HepG2 (cell line): ENCODE measurements at regions not wholly inside any gene's neighbourhood (a gene's known extent, or its start where the extent isn't known, plus 50 kb on each side); places are given as distances from the start of the nearest gene placed in this dataset.

Experiments used
- ATAC-seq: fragments of 200-7000 bp; cut with Tn5 transposase; 3 replicates; pipeline ENCODE4 v1.9.1; 2020; ENCODE audit warnings: mild to moderate bottlenecking, moderate library complexity
- BruUV-seq: library from RNA; stranded (reverse); fragments of 400-500 nt; replicated peaks from 2 replicates; lab custom pipeline; 2021; lab: Mats Ljungman, UMichigan
- CTCF ChIA-PET: fragments of 300-600 bp; formaldehyde crosslinking; extraction: SDS; loops from one replicate; lab custom pipeline; 2021; ENCODE audit warnings: low total read pairs, inconsistent platforms, low intra/inter-chr PET ratio; lab: Yijun Ruan, JAX
- POLR2A ChIA-PET: fragments of 350-600 bp; sonication (Branson Sonifier 250); formaldehyde crosslinking; loops from one replicate; lab custom pipeline; 2020; ENCODE audit warnings: antibody characterized with exemption, inconsistent platforms; lab: Yijun Ruan, JAX
- DNase-seq: peaks from one replicate; pipeline ENCODE4 v3.0.0-alpha.2; 2015; ENCODE audit warnings: low spot score
- FAIRE-seq: peaks from 3 replicates; lab custom pipeline; 2011; peaks lifted over from hg19 to GRCh38; lab: Jason Lieb, UNC
- H2AFZ ChIP-seq: one replicate; pipeline ENCODE4 v1.6.1; 2011; ENCODE audit warnings: low read length, inconsistent platforms
- H3K27ac ChIP-seq: fragments of 300-600 bp; 3 replicates; pipeline ENCODE4 v1.8.0; 2011; ENCODE audit warnings: mixed run types, mild to moderate bottlenecking, mixed read lengths, low read length, inconsistent platforms; ENCODE audit not compliant: insufficient read depth; ENCODE audit errors: extremely low read length
- H3K27me3 ChIP-seq, 2 experiments: fragments of 200-600 bp in 1 of 2; 2 replicates in 1 of 2; 3 replicates in 1 of 2; pipeline versions ENCODE4 v1.6.0 to v1.8.0; 2011; ENCODE audit warnings: low read length in 2 of 2, mild to moderate bottlenecking in 2 of 2, moderate library complexity in 2 of 2, inconsistent platforms in 1 of 2; ENCODE audit not compliant: insufficient read depth in 2 of 2, control insufficient read depth in 1 of 2
- H3K36me3 ChIP-seq, 2 experiments: fragments of 200-600 bp in 1 of 2; replicated peaks in 1 of 2; 2 replicates in 1 of 2; 3 replicates in 1 of 2; pipeline versions ENCODE4 v1.5.1 to v1.8.0; 2011; ENCODE audit warnings: low read length in 2 of 2, inconsistent platforms in 1 of 2; ENCODE audit not compliant: insufficient read depth in 2 of 2, control insufficient read depth in 1 of 2
- H3K4me1 ChIP-seq: 2 replicates; pipeline ENCODE4 v1.5.1; 2012; ENCODE audit warnings: low read length, inconsistent platforms; ENCODE audit not compliant: insufficient read depth
- H3K4me2 ChIP-seq: 2 replicates; pipeline ENCODE4 v1.6.0; 2011; ENCODE audit warnings: low read depth, low read length, inconsistent platforms
- H3K4me3 ChIP-seq, 3 experiments: fragments of 200-600 bp in 1 of 3; sonication (generic), shearing (Covaris generic) in 1 of 3; replicated peaks in 1 of 3; 2 replicates each; pipeline ENCODE4 v1.5.1; 2011 to 2016; ENCODE audit warnings: low read length in 3 of 3, inconsistent platforms in 2 of 3, low read depth in 2 of 3, mild to moderate bottlenecking in 2 of 3, control low read depth in 1 of 3, mixed read lengths in 1 of 3; ENCODE audit not compliant: insufficient read depth in 1 of 3
- H3K79me2 ChIP-seq: one replicate; pipeline ENCODE4 v1.6.1; 2011; ENCODE audit warnings: low read length, inconsistent platforms; ENCODE audit not compliant: insufficient read depth
- H3K9ac ChIP-seq: 2 replicates; pipeline ENCODE4 v1.6.0; 2011; ENCODE audit warnings: mild to moderate bottlenecking, low read depth, low read length, inconsistent platforms; ENCODE audit not compliant: insufficient read depth
- H3K9me3 ChIP-seq: 2 replicates; pipeline ENCODE4 v1.5.1; 2012; ENCODE audit warnings: mild to moderate bottlenecking, low read length
- H4K20me1 ChIP-seq: 2 replicates; pipeline ENCODE4 v1.6.0; 2011; ENCODE audit warnings: inconsistent platforms, mild to moderate bottlenecking, low read length, moderate library complexity; ENCODE audit not compliant: insufficient read depth
- ATRX ChIP-seq: sonication (generic); formaldehyde crosslinking; IDR thresholded peaks from 2 replicates; pipeline ENCODE4 v1.4.0; 2020; ENCODE audit warnings: missing genetic modification reagents, borderline replicate concordance
- MXD3 ChIP-seq: IDR thresholded peaks from 2 replicates; pipeline ENCODE4 v1.6.1; 2016; ENCODE audit warnings: mild to moderate bottlenecking, missing biosample characterization, missing genetic modification reagents
- MYC ChIP-seq: sonication (generic); formaldehyde crosslinking; IDR thresholded peaks from 2 replicates; pipeline ENCODE4 v1.9.0; 2021; ENCODE audit warnings: missing genetic modification reagents, borderline replicate concordance
- NFKBIZ ChIP-seq: IDR thresholded peaks from 2 replicates; pipeline ENCODE4 v1.6.1; 2018; ENCODE audit warnings: missing genetic modification reagents, missing compliant biosample characterization
- RBM39 ChIP-seq: fragments of 200-400 bp; formaldehyde crosslinking; IDR thresholded peaks from one replicate; pipeline ENCODE4 v1.6.1; 2018; ENCODE audit warnings: antibody characterized with exemption, mild to moderate bottlenecking, low read depth, low read length; ENCODE audit not compliant: poor library complexity, severe bottlenecking
- TSC22D2 ChIP-seq: sonication (generic); formaldehyde crosslinking; IDR thresholded peaks from 2 replicates; pipeline ENCODE4 v1.5.1; 2020; ENCODE audit warnings: missing genetic modification reagents, mild to moderate bottlenecking, borderline replicate concordance
- ZC3H13 ChIP-seq: sonication (generic); formaldehyde crosslinking; IDR thresholded peaks from 2 replicates; pipeline ENCODE4 v1.8.1; 2023; ENCODE audit warnings: mild to moderate bottlenecking, missing genetic modification reagents, moderate library complexity
- ZNF138 ChIP-seq: sonication (generic); formaldehyde crosslinking; IDR thresholded peaks from 2 replicates; pipeline ENCODE4 v1.5.0; 2020; ENCODE audit warnings: mild to moderate bottlenecking, low read depth, missing genetic modification reagents
- ZNF331 ChIP-seq: sonication (generic); formaldehyde crosslinking; IDR thresholded peaks from 2 replicates; pipeline ENCODE4 v1.4.0; 2020; ENCODE audit warnings: missing genetic modification reagents
- ZNF530 ChIP-seq: sonication (generic); formaldehyde crosslinking; IDR thresholded peaks from 2 replicates; pipeline ENCODE4 v1.5.0; 2020; ENCODE audit warnings: low read depth, mild to moderate bottlenecking, missing genetic modification reagents
- ZNF747 ChIP-seq: sonication (generic); formaldehyde crosslinking; IDR thresholded peaks from 2 replicates; pipeline ENCODE4 v1.8.1; 2023; ENCODE audit warnings: missing genetic modification reagents, mild to moderate bottlenecking, borderline replicate concordance
- ZNF776 ChIP-seq: sonication (generic); formaldehyde crosslinking; IDR thresholded peaks from 2 replicates; pipeline ENCODE4 v1.4.0; 2020; ENCODE audit warnings: mild to moderate bottlenecking, missing genetic modification reagents
- ZNF891 ChIP-seq: sonication (generic); formaldehyde crosslinking; IDR thresholded peaks from 2 replicates; pipeline ENCODE4 v1.5.0; 2020; ENCODE audit warnings: mild to moderate bottlenecking, missing genetic modification reagents
- WGBS: methylation state at CpG from one replicate; pipeline ENCODE4 v1.1.6; 2017; ENCODE audit warnings: low lambda C conversion rate; 5-methylcytosine and 5-hydroxymethylcytosine counted together
- in situ Hi-C: cut with HindIII; loops from 2 replicates; pipeline ENCODE4 v1.10.0; 2017; ENCODE audit warnings: low pct_unique_long_range_greater_than_20kb; ENCODE audit not compliant: extremely low pct_ligation_motif_present
- intact Hi-C: fragments of 100-400 bp; cut with micrococcal nuclease; formaldehyde crosslinking; loops from one replicate; pipeline ENCODE4 v1.10.0; 2022; ENCODE audit not compliant: unreplicated experiment

GRCh38 chr9:118330191-118330986 lies 626.2 kb downstream of the TLR4 start:
- no peak for TF ChIP-seq RBM39
- no peak for TF ChIP-seq MYC (CRISPR knock-in tag)
- no peak for TF ChIP-seq ZNF891
- H3K36me3 ChIP-seq, result no peaks in the 10 kb centered on the region
- no peak overlapping the region for H2AFZ ChIP-seq
- no peak overlapping the region for H3K9ac ChIP-seq
- no peaks in the 10 kb centered on the region for H4K20me1 ChIP-seq
- no peaks in the 10 kb centered on the region for H3K79me2 ChIP-seq
- in situ Hi-C loops (no loop called here), intact Hi-C loops (no loop called here)
- H3K9me3 ChIP-seq, result peaks cover 79% of the 10 kb centered on the region
- ChIA-PET CTCF (no interaction called here), POLR2A (no interaction called here)
- H3K27me3 ChIP-seq, result no peaks in the 10 kb centered on the region
- no peak overlapping the region for H3K27ac ChIP-seq
- ATAC-seq, result no peak
- H3K4me2 ChIP-seq, result no peak overlapping the region
- FAIRE-seq, result no peak
- DNase-seq, result no peak
- 17% methylated on average over 10 of the region's 10 CpGs for WGBS
- H3K4me3 ChIP-seq, result no peak overlapping the region
- H3K4me1 ChIP-seq, result no peaks in the 10 kb centered on the region
- no TSS peak for BruUV-seq

- CTCF ChIA-PET, result no interaction called here
- intact Hi-C loops, result no loop called here
- H3K9me3 ChIP-seq, result peaks cover 81% of the 10 kb centered on the region
- H2AFZ ChIP-seq, result no peak overlapping the region
- no TSS peak for BruUV-seq
- ATAC-seq (no peak), DNase-seq (no peak), FAIRE-seq (no peak)
- POLR2A ChIA-PET, result no interaction called here
- no peaks in the 10 kb centered on the region for H3K79me2 ChIP-seq
- no peaks in the 10 kb centered on the region for H3K4me1 ChIP-seq
- H3K27ac ChIP-seq, result no peak overlapping the region
- WGBS, result 6% methylated on average over 5 of the region's 5 CpGs
- no peaks in the 10 kb centered on the region for H3K36me3 ChIP-seq
- no peak overlapping the region for H3K4me2 ChIP-seq
- no peak overlapping the region for H3K4me3 ChIP-seq
- H4K20me1 ChIP-seq, result no peaks in the 10 kb centered on the region
- H3K27me3 ChIP-seq, result no peaks in the 10 kb centered on the region
- H3K9ac ChIP-seq, result no peak overlapping the region
- in situ Hi-C loops, result no loop called here
- TF ChIP-seq ZNF331 (CRISPR knock-in tag) (no peak), ZC3H13 (CRISPR knock-in tag) (no peak), MXD3 (no peak), ZNF747 (CRISPR knock-in tag) (no peak), ZNF530 (CRISPR knock-in tag) (no peak), ATRX (CRISPR knock-in tag) (no peak), ZNF138 (CRISPR knock-in tag) (no peak), TSC22D2 (CRISPR knock-in tag) (no peak), ZNF776 (no peak), NFKBIZ (CRISPR knock-in tag) (no peak)
Measured at GRCh38 chr9:118331622-118332045, 627.4 kb downstream of the TLR4 start.
